Adipocyte (in vitro differentiated cells): ENCODE measurements at regions not wholly inside any gene's neighbourhood (a gene's known extent, or its start where the extent isn't known, plus 50 kb on each side); places are given as distances from the start of the nearest gene placed in this dataset.

Experiments used
- DNase-seq: peaks from one replicate; pipeline ENCODE4 v3.0.0-alpha.2; 2015; ENCODE audit warnings: low read depth
- H3K27me3 ChIP-seq: replicated peaks from 2 replicates; pipeline ENCODE4 v1.7.0; 2013; ENCODE audit warnings: mild to moderate bottlenecking, low read length, moderate library complexity; ENCODE audit not compliant: control insufficient read depth, insufficient read depth
- H3K36me3 ChIP-seq: 2 replicates; pipeline ENCODE4 v1.7.0; 2013; ENCODE audit warnings: low read length, mild to moderate bottlenecking, moderate library complexity; ENCODE audit not compliant: control insufficient read depth, insufficient read depth, severe bottlenecking
- H3K4me1 ChIP-seq: 2 replicates; pipeline ENCODE4 v1.7.0; 2013; ENCODE audit warnings: mild to moderate bottlenecking, low read length, moderate library complexity; ENCODE audit not compliant: control insufficient read depth, insufficient read depth
- H3K4me3 ChIP-seq: 2 replicates; pipeline ENCODE4 v1.7.0; 2013; ENCODE audit warnings: mild to moderate bottlenecking, low read length, moderate library complexity
- H3K9ac ChIP-seq: 2 replicates; pipeline ENCODE4 v1.7.0; 2013; ENCODE audit warnings: mild to moderate bottlenecking, low read length, moderate library complexity
- H3K9me3 ChIP-seq: 2 replicates; pipeline ENCODE4 v1.7.0; 2013; ENCODE audit warnings: mild to moderate bottlenecking, low read length, moderate library complexity; ENCODE audit not compliant: control insufficient read depth

DNA sequence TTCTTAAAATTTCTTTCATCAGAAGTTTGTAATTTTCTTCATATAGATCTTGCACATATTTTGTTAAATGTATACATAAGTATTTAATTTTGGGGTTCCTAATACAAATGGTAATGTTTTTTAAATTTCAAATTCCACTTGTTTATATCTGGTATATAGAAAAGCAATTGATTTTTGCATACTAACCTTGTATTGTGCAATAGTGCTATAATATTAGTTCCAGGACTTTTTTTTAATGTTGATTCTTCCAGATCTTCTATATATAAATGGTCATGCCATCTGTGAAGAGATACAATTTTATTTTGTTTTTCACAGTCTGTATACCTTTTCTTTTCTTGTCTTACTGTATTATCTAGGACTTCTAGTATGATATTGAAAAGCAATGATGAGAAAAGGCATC, 665.0 kb downstream of the OTOL1 start:
- Histone ChIP-seq H3K9ac (no peak overlapping the region), H3K36me3 (no peaks in the 10 kb centered on the region), H3K9me3 (no peaks in the 10 kb centered on the region), H3K27me3 (no peaks in the 10 kb centered on the region), H3K4me3 (no peak overlapping the region), H3K4me1 (peaks cover 21% of the 10 kb centered on the region)
- no peak for DNase-seq

DNA sequence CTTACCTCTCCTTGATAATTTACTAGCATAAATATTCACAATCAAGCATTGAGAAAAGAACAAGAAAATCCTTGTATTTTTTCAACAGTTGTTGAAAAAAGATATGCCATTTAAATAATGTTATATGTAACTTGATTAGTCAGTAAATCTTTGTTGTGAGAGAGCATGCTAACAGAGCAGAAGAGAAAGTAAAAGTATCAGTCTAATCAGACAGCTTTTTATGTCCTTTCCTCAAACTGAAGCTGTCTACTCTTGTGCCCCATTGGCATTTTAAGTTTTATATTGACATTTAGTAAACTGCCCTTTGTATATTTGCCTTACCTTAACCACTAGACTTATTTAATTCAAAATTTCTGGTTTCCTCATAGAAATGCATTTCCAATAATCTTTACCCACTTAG, 668.7 kb downstream of the OTOL1 start:
- H3K27me3 ChIP-seq = no peaks in the 10 kb centered on the region
- peak; percentile 44 for DNase-seq

GRCh38 chr3:162166543-162166942, 669.9 kb downstream of the OTOL1 start:
- Histone ChIP-seq H3K9ac (no peak overlapping the region), H3K36me3 (no peaks in the 10 kb centered on the region), H3K27me3 (no peaks in the 10 kb centered on the region), H3K9me3 (no peaks in the 10 kb centered on the region), H3K4me3 (no peak overlapping the region), H3K4me1 (peaks cover 51% of the 10 kb centered on the region)
- no peak for DNase-seq

More for the DNA sequence above, 668.7 kb downstream of the OTOL1 start:
- H3K36me3 ChIP-seq = no peaks in the 10 kb centered on the region
- H3K4me1 ChIP-seq = peaks cover 50% of the 10 kb centered on the region
- H3K9me3 ChIP-seq = no peaks in the 10 kb centered on the region
- no peak overlapping the region for H3K9ac ChIP-seq
- no peak overlapping the region for H3K4me3 ChIP-seq

- peaks cover 10% of the 10 kb centered on the region for H3K9me3 ChIP-seq
- peak overlapping the region; percentile 17 for H3K9ac ChIP-seq
- peak overlapping the region; percentile 46 for H3K4me3 ChIP-seq
- no peaks in the 10 kb centered on the region for H3K36me3 ChIP-seq
- no peaks in the 10 kb centered on the region for H3K27me3 ChIP-seq
- peak; percentile 51 for DNase-seq
- H3K4me1 ChIP-seq = peaks cover 56% of the 10 kb centered on the region
Measured at GRCh38 chr3:162168715-162169114, 672.1 kb downstream of the OTOL1 start.

GRCh38 chr3:162170581-162170980, 674.0 kb downstream of the OTOL1 start:
- H3K9me3 ChIP-seq = peaks cover 10% of the 10 kb centered on the region
- no peaks in the 10 kb centered on the region for H3K27me3 ChIP-seq
- no peak overlapping the region for H3K4me3 ChIP-seq
- no peaks in the 10 kb centered on the region for H3K36me3 ChIP-seq
- no peak for DNase-seq
- H3K9ac ChIP-seq = no peak overlapping the region
- peaks cover 45% of the 10 kb centered on the region for H3K4me1 ChIP-seq

GRCh38 chr3:162171970-162172369, 675.4 kb downstream of the OTOL1 start:
- DNase-seq = no peak
- no peak overlapping the region for H3K9ac ChIP-seq
- no peaks in the 10 kb centered on the region for H3K36me3 ChIP-seq
- H3K27me3 ChIP-seq = no peaks in the 10 kb centered on the region
- peaks cover 10% of the 10 kb centered on the region for H3K9me3 ChIP-seq
- H3K4me1 ChIP-seq = peaks cover 31% of the 10 kb centered on the region
- no peak overlapping the region for H3K4me3 ChIP-seq

DNA sequence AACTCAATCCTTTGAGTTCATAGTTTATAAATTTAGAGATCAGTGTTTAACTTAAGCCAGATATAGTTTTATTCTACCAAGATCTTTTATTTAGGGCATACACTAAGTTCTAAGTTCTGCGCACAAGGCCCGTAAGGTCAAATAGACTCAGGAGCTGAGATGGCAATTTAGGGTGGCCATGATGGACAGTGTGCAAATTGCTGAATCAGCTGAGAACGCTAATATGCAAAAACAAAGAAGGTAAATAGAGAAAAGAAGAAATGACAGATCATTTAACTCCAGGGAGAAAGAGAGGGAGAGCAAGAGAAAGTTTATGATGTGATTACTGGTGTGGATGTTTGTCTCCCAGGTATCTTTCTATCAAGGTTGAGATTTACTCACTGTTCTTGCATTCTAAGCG, 678.5 kb downstream of the OTOL1 start:
- Histone ChIP-seq H3K36me3 (no peaks in the 10 kb centered on the region), H3K9ac (no peak overlapping the region), H3K9me3 (peaks cover 10% of the 10 kb centered on the region), H3K4me1 (peaks cover 8% of the 10 kb centered on the region), H3K27me3 (no peaks in the 10 kb centered on the region), H3K4me3 (no peak overlapping the region)
- DNase-seq = no peak

DNA sequence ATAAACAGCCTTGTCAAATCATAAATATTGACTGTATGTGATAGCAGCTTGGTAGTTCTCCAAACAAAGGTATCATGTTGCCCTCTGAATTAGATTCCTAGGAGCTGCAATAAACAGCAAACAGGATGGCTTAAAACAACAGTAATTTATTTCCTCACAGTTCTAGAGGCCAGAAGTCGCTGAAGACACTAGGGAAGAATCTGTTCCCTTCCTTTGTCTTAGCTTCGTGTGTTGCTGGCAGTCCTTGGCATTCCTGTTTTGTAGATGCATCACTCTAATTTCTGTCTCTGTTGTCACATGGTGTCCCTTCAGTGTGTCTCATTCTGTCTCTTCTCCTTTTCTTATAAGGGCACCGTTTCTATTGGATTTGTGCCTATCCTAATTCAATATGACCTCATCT, 679.3 kb downstream of the OTOL1 start:
- no peaks in the 10 kb centered on the region for H3K36me3 ChIP-seq
- peaks cover 10% of the 10 kb centered on the region for H3K9me3 ChIP-seq
- no peak overlapping the region for H3K9ac ChIP-seq
- peaks cover 5% of the 10 kb centered on the region for H3K4me1 ChIP-seq
- H3K4me3 ChIP-seq = no peak overlapping the region
- no peak for DNase-seq
- H3K27me3 ChIP-seq = no peaks in the 10 kb centered on the region

GRCh38 chr3:162183440-162183839, 686.8 kb downstream of the OTOL1 start:
- Histone ChIP-seq H3K4me1 (no peaks in the 10 kb centered on the region), H3K9me3 (no peaks in the 10 kb centered on the region), H3K27me3 (no peaks in the 10 kb centered on the region), H3K9ac (no peak overlapping the region), H3K4me3 (no peak overlapping the region), H3K36me3 (no peaks in the 10 kb centered on the region)
- DNase-seq = no peak

GRCh38 chr3:162192340-162193029, 695.9 kb downstream of the OTOL1 start:
- Histone ChIP-seq H3K27me3 (no peaks in the 10 kb centered on the region), H3K4me1 (no peaks in the 10 kb centered on the region), H3K9ac (no peak overlapping the region), H3K36me3 (no peaks in the 10 kb centered on the region), H3K9me3 (no peaks in the 10 kb centered on the region), H3K4me3 (no peak overlapping the region)
- DNase-seq = no peak

GRCh38 chr3:162193148-162194095, 696.8 kb downstream of the OTOL1 start:
- H3K4me1 ChIP-seq = no peaks in the 10 kb centered on the region
- no peak overlapping the region for H3K9ac ChIP-seq
- no peak for DNase-seq
- H3K36me3 ChIP-seq = no peaks in the 10 kb centered on the region
- H3K4me3 ChIP-seq = no peak overlapping the region
- H3K9me3 ChIP-seq = no peaks in the 10 kb centered on the region
- no peaks in the 10 kb centered on the region for H3K27me3 ChIP-seq
